GM12891 (cell line): ENCODE measurements at regions not wholly inside any gene's neighbourhood (a gene's known extent, or its start where the extent isn't known, plus 50 kb on each side); places are given as distances from the start of the nearest gene placed in this dataset.

Source experiments
- DNase-seq: peaks from one replicate; pipeline ENCODE4 v3.0.0; 2011; ENCODE audit warnings: low spot score; ENCODE audit not compliant: insufficient read length
- FAIRE-seq: peaks from 2 replicates; lab custom pipeline; 2011; peaks lifted over from hg19 to GRCh38; lab: Jason Lieb, UNC
- PAX5 ChIP-seq: IDR thresholded peaks from 2 replicates; pipeline ENCODE4 v1.6.1; 2011; ENCODE audit warnings: low read length, moderate library complexity, mild to moderate bottlenecking; ENCODE audit not compliant: insufficient read depth, severe bottlenecking
- POLR2A ChIP-seq: IDR thresholded peaks from 2 replicates; pipeline ENCODE4 v1.6.1; 2011; ENCODE audit warnings: low read depth, low read length, control low read depth
- POLR2AphosphoS5 ChIP-seq: IDR thresholded peaks from 2 replicates; pipeline ENCODE4 v1.6.1; 2011; ENCODE audit warnings: low read depth, low read length, control low read depth
- POU2F2 ChIP-seq: IDR thresholded peaks from 2 replicates; pipeline ENCODE4 v1.6.1; 2011; ENCODE audit warnings: low read depth, mild to moderate bottlenecking, control low read depth, low read length, moderate library complexity
- SPI1 ChIP-seq: IDR thresholded peaks from 2 replicates; pipeline ENCODE4 v1.6.1; 2011; ENCODE audit warnings: low read depth, low read length, control low read depth
- TAF1 ChIP-seq: IDR thresholded peaks from 2 replicates; pipeline ENCODE4 v1.6.1; 2011; ENCODE audit warnings: low read depth, low read length, control low read depth

DNA sequence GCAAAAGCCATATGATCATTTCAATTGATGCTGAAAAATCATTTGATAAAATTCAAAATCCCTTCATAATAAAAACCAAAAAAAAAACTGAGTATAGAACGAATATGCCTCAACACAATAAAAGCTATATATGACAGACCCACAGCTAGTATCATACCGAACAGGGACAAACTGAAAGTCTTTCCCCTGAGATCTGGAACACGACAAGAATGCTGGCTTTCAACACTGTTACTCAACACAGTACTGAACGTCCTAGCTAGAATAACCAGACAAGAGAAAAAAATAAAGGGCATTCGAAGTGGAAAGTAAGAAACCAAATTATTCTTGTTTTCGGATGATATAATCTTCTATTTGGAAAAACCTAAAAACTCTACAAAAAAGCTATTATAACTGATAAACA, 559.9 kb downstream of the EPM2A start:
- no peak for FAIRE-seq
- no peak for TF ChIP-seq SPI1
- no peak for TF ChIP-seq POU2F2
- TF ChIP-seq PAX5, result no peak
- no peak for TF ChIP-seq TAF1
- TF ChIP-seq POLR2A, result no peak
- TF ChIP-seq POLR2AphosphoS5, result no peak
- DNase-seq, result no peak

DNA sequence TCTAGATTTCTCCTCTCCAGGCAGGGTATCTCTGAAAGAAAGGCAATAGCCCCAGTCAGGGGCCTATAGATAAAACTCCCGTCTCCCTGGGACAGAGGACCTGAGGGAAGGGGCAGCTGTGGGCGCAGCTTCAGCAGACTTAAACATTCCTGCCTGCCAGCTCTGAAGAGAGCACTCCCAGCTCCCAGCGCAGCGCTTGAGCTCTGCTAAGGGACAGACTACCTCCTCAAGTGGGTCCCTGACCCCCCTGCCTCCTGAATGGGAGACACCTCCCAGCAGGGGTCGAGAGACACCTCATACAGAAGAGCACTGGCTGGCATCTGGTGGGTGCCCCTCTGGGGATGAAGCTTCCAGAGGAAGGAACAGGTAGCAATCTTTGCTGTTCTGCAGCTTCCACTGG, 556.9 kb downstream of the EPM2A start:
- no peak for TF ChIP-seq POLR2A
- no peak for DNase-seq
- FAIRE-seq, result no peak

DNA sequence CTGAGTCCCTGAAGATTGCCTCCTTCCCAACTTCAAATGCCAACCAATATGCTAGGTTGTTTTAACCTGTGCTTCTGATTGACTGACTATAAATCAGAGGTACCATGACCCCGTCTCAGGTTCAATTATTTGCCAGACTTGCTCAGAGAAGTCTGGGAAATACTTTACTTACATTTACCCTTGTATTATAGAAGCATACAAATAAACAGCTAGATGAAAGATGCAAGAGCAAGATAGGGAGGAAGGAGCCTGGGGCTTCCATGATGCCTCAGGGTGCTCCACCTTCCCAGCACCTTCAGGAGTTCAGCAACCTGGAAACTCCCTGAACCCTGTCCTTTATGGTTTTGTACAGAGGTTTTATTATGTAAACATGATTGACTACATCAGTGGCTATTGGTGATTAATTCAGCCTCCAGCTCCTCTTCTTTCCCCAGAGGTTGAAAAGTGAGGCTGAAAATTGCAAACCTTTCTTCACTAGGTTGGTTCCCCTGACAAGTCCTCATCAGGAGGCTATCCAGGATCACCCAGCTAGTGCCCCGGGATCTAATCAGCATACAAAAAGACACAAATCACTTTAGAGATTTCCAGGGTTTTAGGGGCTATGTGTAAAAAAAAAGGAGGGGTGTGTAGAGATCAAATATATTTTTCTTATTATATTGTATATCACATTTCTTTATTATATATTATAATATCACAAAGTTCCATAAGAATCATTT, 547.7 kb downstream of the EPM2A start:
- TF ChIP-seq PAX5 (no peak), POU2F2 (no peak), TAF1 (no peak), SPI1 (no peak), POLR2AphosphoS5 (no peak), POLR2A (no peak)
- FAIRE-seq (no peak), DNase-seq (no peak)

DNA sequence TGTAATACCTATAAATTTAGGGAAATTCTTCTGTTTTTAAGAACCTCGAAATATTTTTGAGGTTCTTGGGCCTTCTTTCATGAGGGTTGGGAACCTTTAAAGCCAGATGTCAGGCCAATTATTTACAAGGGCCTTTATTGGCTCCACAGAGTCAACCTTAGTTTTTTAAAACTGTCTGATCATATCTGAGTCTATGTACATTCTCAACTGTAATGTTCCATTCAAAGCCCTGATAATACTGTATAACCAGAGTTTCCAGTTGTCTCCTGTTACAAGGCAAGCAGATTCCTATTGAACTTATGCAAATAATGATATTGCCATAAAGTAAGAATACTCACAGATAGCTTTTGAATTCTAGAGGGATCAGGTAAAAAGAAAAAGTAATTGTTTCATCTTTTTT, 545.5 kb downstream of the EPM2A start:
- no peak for DNase-seq

DNA sequence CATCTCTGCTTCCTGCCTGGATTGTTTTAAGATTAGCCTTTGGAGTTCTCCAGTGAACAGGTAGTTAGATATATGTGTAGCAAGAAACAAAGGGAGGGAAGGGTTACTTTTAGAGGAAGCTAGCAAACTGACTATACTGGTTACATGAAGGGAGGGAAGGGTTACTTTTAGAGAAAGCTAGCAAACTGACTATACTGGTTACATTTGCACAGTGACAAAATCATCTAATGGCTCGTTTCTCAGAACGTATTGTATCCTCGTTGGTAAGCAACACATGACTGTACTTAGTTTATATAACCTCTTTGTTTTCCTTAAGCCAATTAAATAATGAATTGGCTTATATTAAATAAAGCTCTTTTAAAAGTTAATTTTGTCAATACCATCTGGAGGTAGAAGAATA, 540.9 kb downstream of the EPM2A start:
- FAIRE-seq, result no peak
- TF ChIP-seq POLR2A (no peak), POU2F2 (no peak), TAF1 (no peak), POLR2AphosphoS5 (no peak), PAX5 (no peak), SPI1 (no peak)

More for the DNA sequence above, 545.5 kb downstream of the EPM2A start:
- no peak for FAIRE-seq
- TF ChIP-seq POLR2AphosphoS5 (no peak), TAF1 (no peak), SPI1 (no peak), PAX5 (no peak), POLR2A (no peak), POU2F2 (no peak)

DNA sequence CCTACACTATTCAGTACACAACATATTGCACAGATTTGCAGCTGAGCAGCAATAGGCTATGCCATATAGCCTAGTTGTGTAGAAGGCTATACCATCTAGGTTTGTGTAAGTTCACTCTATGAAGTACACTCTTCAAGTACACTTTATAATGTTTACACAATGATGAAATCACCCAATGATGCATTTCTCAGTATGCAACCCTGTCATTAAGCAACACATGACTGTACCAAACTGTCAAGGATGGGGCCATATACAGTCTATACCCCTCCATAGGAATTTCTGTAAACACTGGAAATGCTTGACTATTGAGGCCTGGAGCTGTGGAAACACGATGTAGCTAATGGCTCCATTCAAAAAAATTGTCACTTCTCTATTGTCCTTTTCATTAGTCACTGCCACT, 535.4 kb downstream of the EPM2A start:
- TF ChIP-seq POLR2A, result no peak
- TF ChIP-seq POLR2AphosphoS5, result no peak
- no peak for TF ChIP-seq TAF1
- no peak for TF ChIP-seq SPI1
- no peak for TF ChIP-seq PAX5
- TF ChIP-seq POU2F2, result no peak
- no peak for DNase-seq
- no peak for FAIRE-seq

More for the DNA sequence above, 540.9 kb downstream of the EPM2A start:
- no peak for DNase-seq

DNA sequence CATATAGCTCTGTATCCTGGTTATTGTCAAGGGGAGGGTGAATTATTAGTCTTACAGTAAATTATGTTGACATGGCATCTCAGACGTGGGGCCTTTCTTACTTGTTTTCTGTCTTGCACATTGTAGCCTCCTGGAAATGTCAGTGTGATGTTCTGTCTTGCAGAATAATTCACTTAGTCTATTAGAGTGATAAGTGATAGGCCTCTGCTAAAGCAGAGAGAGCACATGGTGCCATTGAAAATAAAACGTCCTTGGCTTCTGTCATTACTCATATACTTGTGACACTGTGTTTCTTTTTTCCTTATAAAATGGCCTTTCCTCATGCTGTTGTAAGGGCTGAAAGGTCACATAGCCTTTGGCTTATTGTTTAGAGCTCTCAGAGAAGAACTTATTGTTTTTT, 531.0 kb downstream of the EPM2A start:
- FAIRE-seq, result no peak

DNA sequence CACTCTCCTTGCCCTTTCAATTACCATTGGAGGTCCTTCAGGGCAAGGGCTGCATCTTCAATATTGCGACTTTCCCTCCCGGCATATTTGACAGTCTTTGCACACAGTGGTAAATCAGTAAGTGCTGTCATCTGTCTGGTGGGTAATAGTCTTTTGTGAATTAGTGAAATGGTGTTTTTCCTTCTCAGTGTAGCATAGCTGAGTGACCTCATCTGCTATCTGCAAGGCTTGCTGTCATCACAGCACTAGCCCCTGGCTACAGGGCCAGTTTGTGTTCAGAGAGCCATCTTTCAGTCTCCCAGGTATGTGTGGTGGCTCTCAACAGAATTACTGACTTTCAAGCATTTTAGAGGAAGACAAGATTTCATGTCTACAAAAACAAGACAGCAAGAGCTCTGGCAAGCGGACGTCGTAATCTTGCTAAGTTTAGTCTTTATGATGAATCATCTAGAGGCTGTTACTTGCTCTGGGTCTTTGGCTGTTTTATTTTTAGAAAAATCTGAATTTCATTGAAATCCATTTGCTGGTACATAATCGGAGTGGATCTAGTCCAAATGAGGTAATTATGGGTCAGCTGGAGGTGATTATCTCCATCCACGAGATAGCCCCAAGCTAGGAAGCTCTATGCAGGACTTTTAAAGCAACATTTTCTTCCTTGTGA, 528.9 kb downstream of the EPM2A start:
- FAIRE-seq, result no peak
- TF ChIP-seq POLR2A, result no peak
- TF ChIP-seq POU2F2, result no peak
- TF ChIP-seq TAF1, result no peak
- no peak for TF ChIP-seq POLR2AphosphoS5
- no peak for TF ChIP-seq PAX5
- TF ChIP-seq SPI1, result no peak
- no peak for DNase-seq

More for the DNA sequence above, 531.0 kb downstream of the EPM2A start:
- TF ChIP-seq POU2F2 (no peak), POLR2AphosphoS5 (no peak), SPI1 (no peak), POLR2A (no peak), PAX5 (no peak), TAF1 (no peak)
- no peak for DNase-seq

DNA sequence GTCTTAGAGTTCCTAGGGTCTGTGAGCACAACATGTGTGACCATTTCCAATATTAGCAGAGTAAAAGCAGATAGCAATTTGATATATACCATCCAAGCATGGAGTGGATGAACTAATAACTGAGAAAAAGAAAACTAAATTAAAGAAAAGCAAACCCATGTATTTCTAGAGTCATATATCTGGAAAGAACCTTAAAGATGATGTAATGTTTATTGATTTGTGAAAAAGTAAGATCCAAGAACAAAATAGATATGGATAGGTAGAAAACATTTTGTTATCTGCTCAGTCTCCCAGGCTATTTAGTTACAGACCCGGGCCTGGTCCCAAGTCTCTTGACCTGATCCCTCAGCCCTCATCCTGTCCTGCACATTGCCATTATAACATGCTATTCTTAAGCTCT, 526.8 kb downstream of the EPM2A start:
- TF ChIP-seq POU2F2 (no peak), SPI1 (no peak), POLR2A (no peak), POLR2AphosphoS5 (no peak), TAF1 (no peak), PAX5 (no peak)
- DNase-seq (no peak), FAIRE-seq (no peak)

DNA sequence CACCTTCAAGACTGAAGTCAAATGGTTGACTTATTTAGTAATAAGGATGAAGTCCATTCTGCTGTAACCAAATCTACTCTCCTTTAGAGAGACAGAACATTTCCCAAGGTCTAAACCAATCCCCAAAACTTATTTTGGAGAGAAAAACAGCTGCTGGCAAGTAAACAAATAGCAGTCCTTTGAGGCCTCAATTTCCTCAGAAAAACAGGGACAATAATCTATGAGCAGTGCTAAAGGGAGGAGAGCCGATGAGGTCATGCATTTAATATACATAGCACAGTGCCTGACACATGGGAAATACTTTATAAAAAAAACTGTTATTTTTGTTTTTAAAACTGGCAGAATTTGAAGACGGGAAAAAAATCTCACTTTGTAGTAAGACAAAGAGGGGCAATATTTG, 526.0 kb downstream of the EPM2A start:
- TF ChIP-seq TAF1 (no peak), SPI1 (no peak), POLR2A (no peak), POU2F2 (no peak), POLR2AphosphoS5 (no peak), PAX5 (no peak)
- no peak for FAIRE-seq
- DNase-seq, result no peak

DNA sequence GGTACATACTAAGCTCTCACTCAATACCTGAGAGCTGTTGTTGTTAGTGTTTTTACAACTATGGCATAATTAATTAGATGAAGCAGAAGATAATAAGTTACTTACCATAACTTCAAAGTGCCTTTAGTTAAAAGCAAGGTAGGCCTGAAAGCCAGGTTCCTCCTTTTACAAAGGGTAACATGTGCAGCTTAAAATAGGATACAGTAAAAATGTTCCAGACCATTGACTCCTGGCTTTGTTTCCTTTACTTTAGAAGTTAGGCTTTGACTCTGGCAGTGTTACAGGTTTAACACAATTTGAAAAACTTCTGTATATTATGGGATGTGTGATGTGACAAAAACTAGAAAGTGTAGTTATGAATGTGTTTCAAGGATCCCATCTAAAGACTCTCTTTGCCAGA, 522.5 kb downstream of the EPM2A start:
- DNase-seq (no peak), FAIRE-seq (no peak)
- TF ChIP-seq POLR2A, result no peak
- TF ChIP-seq PAX5, result no peak
- TF ChIP-seq TAF1, result no peak
- TF ChIP-seq POLR2AphosphoS5, result no peak
